ENCODE measurements at regions not wholly inside any gene's neighbourhood (a gene's known extent, or its start where the extent isn't known, plus 50 kb on each side); places are given as distances from the start of the nearest gene placed in this dataset.
A peak's percentile ranks its signal among the peaks of the same experiment; 100 is the strongest.

DNA sequence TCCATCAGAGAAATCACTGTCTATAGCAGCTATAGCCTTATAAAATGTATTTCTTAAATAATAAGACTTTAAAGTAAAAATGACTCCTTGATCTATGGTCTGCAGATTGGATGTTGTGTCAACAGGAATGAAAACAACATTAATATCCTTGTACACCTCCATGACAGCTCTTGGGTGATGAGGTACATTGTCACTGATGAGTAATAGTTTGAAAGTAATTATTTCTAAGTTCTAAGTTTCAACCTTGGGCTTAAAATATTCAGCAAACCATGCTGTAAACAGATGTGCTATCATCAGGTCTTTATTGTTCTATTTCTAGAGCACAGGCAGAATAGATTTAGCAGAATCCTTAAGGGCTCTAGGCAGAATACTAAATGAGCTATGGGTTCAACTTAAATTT lies 568.2 kb upstream of the BCHE start:
- Mint-ChIP-seq H3K9me3 (no peaks in the 10 kb centered on the region), H3K27ac (no peak overlapping the region), H3K36me3 (no peaks in the 10 kb centered on the region), H3K27me3 (no peaks in the 10 kb centered on the region), H3K4me3 (no peak overlapping the region), H3K4me1 (no peaks in the 10 kb centered on the region)
- no peak for ATAC-seq (replicated peaks)
- DNase-seq = no peak

GRCh38 chr3:166390303-166390702 lies 553.1 kb upstream of the BCHE start:
- Mint-ChIP-seq H3K27me3 (no peaks in the 10 kb centered on the region), H3K4me3 (no peak overlapping the region), H3K36me3 (no peaks in the 10 kb centered on the region), H3K4me1 (no peaks in the 10 kb centered on the region), H3K27ac (no peak overlapping the region), H3K9me3 (peaks cover 5 to 9% of the 10 kb centered on the region in 2 donors)
- ATAC-seq (replicated peaks) = no peak
- DNase-seq = no peak

- DNase-seq (no peak), ATAC-seq (replicated peaks) (no peak)
- no peaks in the 10 kb centered on the region for H3K36me3 Mint-ChIP-seq
- no peak overlapping the region for H3K4me3 Mint-ChIP-seq
- H3K27ac Mint-ChIP-seq = no peak overlapping the region
- no peaks in the 10 kb centered on the region for H3K27me3 Mint-ChIP-seq
- H3K4me1 Mint-ChIP-seq = no peaks in the 10 kb centered on the region
- H3K9me3 Mint-ChIP-seq = peaks cover 4 to 9% of the 10 kb centered on the region in 2 donors
These were observed 551.1 kb upstream of the BCHE start for GRCh38 chr3:166388321-166388720.

DNA sequence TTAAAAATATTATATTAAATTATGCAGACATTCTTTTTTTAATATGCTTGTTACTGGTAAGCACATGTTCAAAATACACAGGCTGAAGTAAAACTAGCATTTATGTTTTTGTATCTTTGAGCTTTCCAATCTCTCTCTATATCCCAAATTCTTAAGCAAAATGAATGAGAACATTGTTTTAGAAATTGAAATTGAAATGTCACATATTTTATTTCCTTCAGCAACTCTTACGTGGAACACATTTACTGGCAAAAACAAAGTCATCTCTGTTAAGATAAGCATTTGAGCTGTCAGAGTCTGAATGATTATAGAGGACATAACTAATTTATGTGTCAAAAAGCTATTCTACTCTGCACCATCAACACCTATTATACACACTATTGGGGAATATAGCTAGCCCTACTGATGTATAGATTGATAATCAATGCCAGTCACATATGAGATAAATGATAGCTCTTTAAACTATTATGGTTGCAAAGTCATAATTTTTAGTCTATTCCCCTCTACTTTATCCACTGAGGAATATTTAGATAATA lies 535.4 kb upstream of the BCHE start:
- ATAC-seq (replicated peaks) = no peak
- no peaks in the 10 kb centered on the region for H3K36me3 Mint-ChIP-seq
- no peak for DNase-seq
- no peaks in the 10 kb centered on the region for H3K4me1 Mint-ChIP-seq
- no peaks in the 10 kb centered on the region for H3K27me3 Mint-ChIP-seq
- peaks cover 6 to 8% of the 10 kb centered on the region in 2 donors for H3K9me3 Mint-ChIP-seq
- H3K4me3 Mint-ChIP-seq = no peak overlapping the region
- H3K27ac Mint-ChIP-seq = no peak overlapping the region

- ATAC-seq (replicated peaks) = peak; percentile 52 to 56
- H3K27ac Mint-ChIP-seq = no peak overlapping the region
- no peak for DNase-seq
- no peaks in the 10 kb centered on the region for H3K4me1 Mint-ChIP-seq
- H3K4me3 Mint-ChIP-seq = no peak overlapping the region
- no peaks in the 10 kb centered on the region for H3K27me3 Mint-ChIP-seq
- no peaks in the 10 kb centered on the region for H3K36me3 Mint-ChIP-seq
- H3K9me3 Mint-ChIP-seq = peaks cover 4 to 6% of the 10 kb centered on the region in 2 donors
These were observed 530.8 kb upstream of the BCHE start for GRCh38 chr3:166367947-166368533.

DNA sequence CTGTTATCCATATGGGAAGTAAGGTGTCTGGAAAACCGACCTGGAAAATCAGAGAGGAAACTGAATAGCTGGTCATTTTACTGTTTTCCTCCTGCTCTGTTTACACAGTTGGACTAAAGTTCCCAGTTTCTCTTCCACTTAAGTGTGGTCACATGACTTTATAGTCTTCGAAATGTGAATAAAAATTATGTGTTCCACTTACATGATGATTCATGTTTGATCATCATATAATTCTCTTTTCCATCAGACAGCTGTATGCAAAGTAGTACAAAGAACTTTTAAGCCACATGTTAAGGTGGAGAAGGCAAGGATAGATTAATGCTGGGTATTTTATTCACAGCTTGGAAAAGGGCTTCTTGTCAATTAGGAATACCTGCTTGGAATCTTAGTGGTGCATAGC lies 525.5 kb upstream of the BCHE start:
- H3K27me3 Mint-ChIP-seq = no peaks in the 10 kb centered on the region
- no peaks in the 10 kb centered on the region for H3K9me3 Mint-ChIP-seq
- H3K4me1 Mint-ChIP-seq = no peaks in the 10 kb centered on the region
- no peak overlapping the region for H3K4me3 Mint-ChIP-seq
- DNase-seq = no peak
- H3K27ac Mint-ChIP-seq = no peak overlapping the region
- no peak for ATAC-seq (replicated peaks)
- H3K36me3 Mint-ChIP-seq = no peaks in the 10 kb centered on the region

- Mint-ChIP-seq H3K9me3 (no peaks in the 10 kb centered on the region), H3K27ac (no peak overlapping the region), H3K4me3 (no peak overlapping the region), H3K4me1 (no peaks in the 10 kb centered on the region), H3K27me3 (no peaks in the 10 kb centered on the region), H3K36me3 (no peaks in the 10 kb centered on the region)
- DNase-seq (no peak), ATAC-seq (replicated peaks) (no peak)
These were observed 523.5 kb upstream of the BCHE start for GRCh38 chr3:166360720-166361119.

DNA sequence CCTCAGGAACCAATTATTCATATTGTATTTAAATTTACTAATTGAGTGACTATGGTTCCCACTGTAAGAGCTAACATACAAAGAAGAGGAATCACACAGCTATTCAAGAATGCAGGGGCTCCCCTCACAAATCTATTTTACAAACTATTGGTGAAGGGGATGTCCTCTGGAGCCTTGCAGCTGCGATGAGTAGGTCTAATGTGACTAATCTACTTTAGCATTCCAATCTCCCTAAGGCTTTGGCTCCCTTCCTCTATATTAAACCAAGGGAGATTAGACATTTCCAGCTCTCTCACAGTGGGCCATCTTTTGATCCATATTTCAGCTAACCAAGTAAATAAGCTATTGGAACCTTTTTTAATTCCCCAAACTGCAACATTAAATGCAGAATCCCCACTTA lies 514.2 kb upstream of the BCHE start:
- H3K36me3 Mint-ChIP-seq = no peaks in the 10 kb centered on the region
- ATAC-seq (replicated peaks) = no peak
- H3K4me3 Mint-ChIP-seq = no peak overlapping the region
- H3K27me3 Mint-ChIP-seq = no peaks in the 10 kb centered on the region
- no peaks in the 10 kb centered on the region for H3K4me1 Mint-ChIP-seq
- H3K27ac Mint-ChIP-seq = no peak overlapping the region
- H3K9me3 Mint-ChIP-seq = peaks cover 5 to 11% of the 10 kb centered on the region in 2 donors
- DNase-seq = no peak

- no peaks in the 10 kb centered on the region for H3K27me3 Mint-ChIP-seq
- H3K27ac Mint-ChIP-seq = no peak overlapping the region
- DNase-seq (no peak), ATAC-seq (replicated peaks) (no peak)
- H3K4me1 Mint-ChIP-seq = no peaks in the 10 kb centered on the region
- peaks cover 0 to 3% of the 10 kb centered on the region in 2 donors for H3K9me3 Mint-ChIP-seq
- no peak overlapping the region for H3K4me3 Mint-ChIP-seq
- no peaks in the 10 kb centered on the region for H3K36me3 Mint-ChIP-seq
These were observed 503.5 kb upstream of the BCHE start for GRCh38 chr3:166340604-166341266.

- no peaks in the 10 kb centered on the region for H3K4me1 Mint-ChIP-seq
- no peak overlapping the region for H3K27ac Mint-ChIP-seq
- H3K36me3 Mint-ChIP-seq = no peaks in the 10 kb centered on the region
- H3K4me3 Mint-ChIP-seq = no peak overlapping the region
- DNase-seq = no peak
- no peaks in the 10 kb centered on the region for H3K27me3 Mint-ChIP-seq
- no peaks in the 10 kb centered on the region for H3K9me3 Mint-ChIP-seq
- no peak for ATAC-seq (replicated peaks)
These were observed 487.2 kb upstream of the BCHE start for GRCh38 chr3:166324401-166324800.

DNA sequence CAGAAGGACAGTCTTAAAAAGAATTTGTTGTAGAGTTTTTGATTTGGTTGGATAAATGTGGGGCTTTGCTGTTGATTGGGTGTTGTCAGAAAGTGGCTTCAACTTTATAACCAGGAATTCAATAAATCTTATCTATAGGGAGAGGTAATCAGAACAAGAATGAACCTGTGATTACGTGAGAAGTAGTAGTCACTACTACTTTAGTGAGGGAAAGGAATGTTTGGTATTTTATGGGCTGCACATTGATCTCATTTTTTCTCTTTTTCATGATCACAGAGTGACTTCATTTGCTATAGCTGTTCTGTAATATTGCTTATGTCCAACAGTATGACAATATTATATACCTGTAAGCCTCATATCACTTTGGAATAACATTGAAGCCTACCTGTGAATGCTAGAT lies 485.2 kb upstream of the BCHE start:
- Mint-ChIP-seq H3K4me1 (no peaks in the 10 kb centered on the region), H3K36me3 (no peaks in the 10 kb centered on the region), H3K9me3 (no peaks in the 10 kb centered on the region), H3K27ac (no peak overlapping the region), H3K27me3 (no peaks in the 10 kb centered on the region), H3K4me3 (no peak overlapping the region)
- no peak for ATAC-seq (replicated peaks)
- DNase-seq = no peak

DNA sequence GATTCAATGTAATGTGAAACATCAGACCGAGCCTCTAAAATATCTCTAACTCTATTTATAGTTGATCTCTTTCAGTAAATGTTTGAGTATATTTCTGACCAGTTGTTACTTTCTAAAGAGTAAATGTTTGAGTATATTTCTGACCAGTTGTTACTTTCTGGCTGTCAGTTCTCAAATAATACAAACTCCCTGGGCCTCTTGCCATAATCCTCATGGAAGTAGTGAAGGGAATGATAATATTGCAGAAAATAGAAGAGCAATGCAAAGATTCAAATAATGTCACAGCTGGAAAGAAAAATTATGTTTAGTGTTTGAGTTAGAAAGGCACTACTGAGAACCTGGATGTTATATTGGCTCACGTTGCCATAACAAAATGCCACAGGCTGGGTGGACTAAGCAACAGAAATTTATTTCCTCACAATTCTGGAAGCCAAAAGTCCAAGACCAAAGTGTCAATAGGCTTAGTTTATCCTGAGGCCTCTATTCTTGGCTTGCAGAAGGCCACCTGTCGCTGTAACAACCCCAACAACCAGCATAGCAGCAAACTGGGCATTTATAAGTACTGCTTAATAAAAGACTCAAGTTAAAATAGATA lies 470.6 kb upstream of the BCHE start:
- no peaks in the 10 kb centered on the region for H3K9me3 Mint-ChIP-seq
- no peak overlapping the region for H3K4me3 Mint-ChIP-seq
- H3K36me3 Mint-ChIP-seq = no peaks in the 10 kb centered on the region
- H3K4me1 Mint-ChIP-seq = no peaks in the 10 kb centered on the region
- no peak overlapping the region for H3K27ac Mint-ChIP-seq
- no peak for DNase-seq
- ATAC-seq (replicated peaks) = no peak
- H3K27me3 Mint-ChIP-seq = no peaks in the 10 kb centered on the region

DNA sequence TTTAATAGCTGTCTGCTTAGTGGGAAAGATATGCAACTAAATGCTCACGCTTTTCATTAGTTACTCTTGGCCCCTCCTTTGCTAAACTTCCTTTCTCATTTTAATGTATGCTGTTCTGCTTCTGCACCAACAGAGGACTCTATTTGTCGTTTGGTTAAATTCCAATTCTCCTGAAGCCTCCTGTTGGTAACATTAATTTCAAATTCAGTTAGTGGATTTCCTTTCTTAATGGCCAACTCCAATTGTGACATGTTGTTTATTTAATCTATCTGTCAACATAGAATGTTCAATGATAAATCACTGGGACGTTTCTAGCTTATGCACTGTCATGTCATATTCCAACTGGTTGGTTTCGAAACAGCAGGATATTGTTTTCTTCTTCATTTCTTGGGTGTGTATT lies 467.4 kb upstream of the BCHE start:
- H3K27me3 Mint-ChIP-seq = no peaks in the 10 kb centered on the region
- ATAC-seq (replicated peaks) (no peak), DNase-seq (no peak)
- H3K4me3 Mint-ChIP-seq = no peak overlapping the region
- no peaks in the 10 kb centered on the region for H3K36me3 Mint-ChIP-seq
- H3K9me3 Mint-ChIP-seq = no peaks in the 10 kb centered on the region
- H3K4me1 Mint-ChIP-seq = no peaks in the 10 kb centered on the region
- no peak overlapping the region for H3K27ac Mint-ChIP-seq

DNA sequence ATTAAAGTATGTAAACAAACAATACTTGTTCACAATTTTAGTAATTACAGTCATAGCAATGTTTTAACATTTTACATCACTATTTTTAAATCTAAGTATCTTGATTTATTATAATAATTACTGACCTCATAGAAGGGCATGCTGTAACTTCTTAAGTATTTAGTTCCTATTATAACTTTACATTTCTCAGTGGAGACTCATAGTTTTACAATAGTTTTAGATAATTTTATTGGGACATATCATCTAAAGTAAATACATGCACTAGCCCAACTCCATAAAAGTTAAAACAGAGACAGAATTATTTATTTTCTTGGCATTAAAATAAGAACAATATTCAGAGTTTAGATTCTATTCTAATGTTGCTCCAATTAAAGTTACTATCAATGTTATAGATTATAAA lies 466.5 kb upstream of the BCHE start:
- ATAC-seq (replicated peaks) (no peak), DNase-seq (no peak)
- no peak overlapping the region for H3K4me3 Mint-ChIP-seq
- H3K4me1 Mint-ChIP-seq = no peaks in the 10 kb centered on the region
- no peaks in the 10 kb centered on the region for H3K27me3 Mint-ChIP-seq
- H3K36me3 Mint-ChIP-seq = no peaks in the 10 kb centered on the region
- no peaks in the 10 kb centered on the region for H3K9me3 Mint-ChIP-seq
- H3K27ac Mint-ChIP-seq = no peak overlapping the region

- no peak overlapping the region for H3K27ac Mint-ChIP-seq
- H3K27me3 Mint-ChIP-seq = no peaks in the 10 kb centered on the region
- no peak for ATAC-seq (replicated peaks)
- no peaks in the 10 kb centered on the region for H3K9me3 Mint-ChIP-seq
- no peak overlapping the region for H3K4me3 Mint-ChIP-seq
- H3K4me1 Mint-ChIP-seq = no peaks in the 10 kb centered on the region
- no peaks in the 10 kb centered on the region for H3K36me3 Mint-ChIP-seq
- no peak for DNase-seq
These were observed 465.1 kb upstream of the BCHE start for GRCh38 chr3:166302331-166302730.
